HUES48 (cell line): ENCODE measurements at regions not wholly inside any gene's neighbourhood (a gene's known extent, or its start where the extent isn't known, plus 50 kb on each side); places are given as distances from the start of the nearest gene placed in this dataset.

Source experiments
- H3K27ac ChIP-seq: one replicate; pipeline ENCODE4 v1.7.0; 2013; ENCODE audit warnings: low read depth, low read length, inconsistent platforms
- H3K27me3 ChIP-seq: 2 replicates; pipeline ENCODE4 v1.6.1; 2013; ENCODE audit warnings: mild to moderate bottlenecking, low read length; ENCODE audit not compliant: control insufficient read depth, insufficient read depth
- H3K36me3 ChIP-seq: 2 replicates; pipeline ENCODE4 v1.6.1; 2013; ENCODE audit warnings: low read length; ENCODE audit not compliant: control insufficient read depth, insufficient read depth
- H3K4me1 ChIP-seq: 2 replicates; pipeline ENCODE4 v1.6.1; 2013; ENCODE audit warnings: mild to moderate bottlenecking, low read length; ENCODE audit not compliant: control insufficient read depth, insufficient read depth
- H3K4me3 ChIP-seq: 2 replicates; pipeline ENCODE4 v1.5.1; 2013; ENCODE audit warnings: mild to moderate bottlenecking, low read depth, low read length
- H3K9ac ChIP-seq: 2 replicates; pipeline ENCODE4 v1.6.1; 2013; ENCODE audit warnings: mild to moderate bottlenecking, low read depth, low read length, moderate library complexity
- H3K9me3 ChIP-seq: 2 replicates; pipeline ENCODE4 v1.6.1; 2013; ENCODE audit warnings: low read length; ENCODE audit not compliant: control insufficient read depth, insufficient read depth

GRCh38 chr18:73666772-73667171, 480.9 kb downstream of the FBXO15 start:
- no peaks in the 10 kb centered on the region for H3K27me3 ChIP-seq
- no peak overlapping the region for H3K9ac ChIP-seq
- no peaks in the 10 kb centered on the region for H3K9me3 ChIP-seq
- H3K4me3 ChIP-seq, result no peak overlapping the region
- no peaks in the 10 kb centered on the region for H3K4me1 ChIP-seq
- H3K36me3 ChIP-seq, result no peaks in the 10 kb centered on the region
- H3K27ac ChIP-seq, result no peak overlapping the region

- Histone ChIP-seq H3K4me1 (no peaks in the 10 kb centered on the region), H3K4me3 (no peak overlapping the region), H3K9me3 (no peaks in the 10 kb centered on the region), H3K27ac (no peak overlapping the region), H3K36me3 (no peaks in the 10 kb centered on the region), H3K9ac (no peak overlapping the region), H3K27me3 (no peaks in the 10 kb centered on the region)
Observed at GRCh38 chr18:73664896-73665295, 482.7 kb downstream of the FBXO15 start.

GRCh38 chr18:73663581-73663980, 484.1 kb downstream of the FBXO15 start:
- no peak overlapping the region for H3K9ac ChIP-seq
- H3K9me3 ChIP-seq, result no peaks in the 10 kb centered on the region
- H3K4me3 ChIP-seq, result no peak overlapping the region
- no peaks in the 10 kb centered on the region for H3K27me3 ChIP-seq
- H3K4me1 ChIP-seq, result no peaks in the 10 kb centered on the region
- no peaks in the 10 kb centered on the region for H3K36me3 ChIP-seq
- no peak overlapping the region for H3K27ac ChIP-seq

- H3K27me3 ChIP-seq, result no peaks in the 10 kb centered on the region
- no peak overlapping the region for H3K27ac ChIP-seq
- no peak overlapping the region for H3K9ac ChIP-seq
- no peaks in the 10 kb centered on the region for H3K36me3 ChIP-seq
- H3K4me1 ChIP-seq, result no peaks in the 10 kb centered on the region
- H3K9me3 ChIP-seq, result no peaks in the 10 kb centered on the region
- no peak overlapping the region for H3K4me3 ChIP-seq
Observed at GRCh38 chr18:73662421-73662820, 485.2 kb downstream of the FBXO15 start.

GRCh38 chr18:73660931-73661856, 486.4 kb downstream of the FBXO15 start:
- H3K36me3 ChIP-seq, result no peaks in the 10 kb centered on the region
- no peaks in the 10 kb centered on the region for H3K9me3 ChIP-seq
- H3K4me1 ChIP-seq, result no peaks in the 10 kb centered on the region
- no peak overlapping the region for H3K27ac ChIP-seq
- H3K4me3 ChIP-seq, result no peak overlapping the region
- H3K9ac ChIP-seq, result no peak overlapping the region
- no peaks in the 10 kb centered on the region for H3K27me3 ChIP-seq

GRCh38 chr18:73656691-73657090, 490.9 kb downstream of the FBXO15 start:
- Histone ChIP-seq H3K4me1 (no peaks in the 10 kb centered on the region), H3K9me3 (no peaks in the 10 kb centered on the region), H3K9ac (no peak overlapping the region), H3K36me3 (no peaks in the 10 kb centered on the region), H3K4me3 (no peak overlapping the region), H3K27me3 (no peaks in the 10 kb centered on the region), H3K27ac (no peak overlapping the region)

- Histone ChIP-seq H3K27ac (no peak overlapping the region), H3K9ac (no peak overlapping the region), H3K4me3 (no peak overlapping the region), H3K27me3 (no peaks in the 10 kb centered on the region), H3K4me1 (no peaks in the 10 kb centered on the region), H3K36me3 (no peaks in the 10 kb centered on the region), H3K9me3 (no peaks in the 10 kb centered on the region)
Observed at GRCh38 chr18:73653827-73654226, 493.8 kb downstream of the FBXO15 start.

- H3K27me3 ChIP-seq, result no peaks in the 10 kb centered on the region
- H3K36me3 ChIP-seq, result no peaks in the 10 kb centered on the region
- H3K4me3 ChIP-seq, result no peak overlapping the region
- no peaks in the 10 kb centered on the region for H3K4me1 ChIP-seq
- no peaks in the 10 kb centered on the region for H3K9me3 ChIP-seq
- H3K27ac ChIP-seq, result no peak overlapping the region
- H3K9ac ChIP-seq, result no peak overlapping the region
Observed at GRCh38 chr18:73653251-73653650, 494.4 kb downstream of the FBXO15 start.

- Histone ChIP-seq H3K4me3 (no peak overlapping the region), H3K36me3 (no peaks in the 10 kb centered on the region), H3K9me3 (no peaks in the 10 kb centered on the region), H3K27me3 (no peaks in the 10 kb centered on the region), H3K27ac (no peak overlapping the region), H3K9ac (no peak overlapping the region), H3K4me1 (no peaks in the 10 kb centered on the region)
Observed at GRCh38 chr18:73647391-73647790, 500.2 kb downstream of the FBXO15 start.

GRCh38 chr18:73646772-73647171, 500.9 kb downstream of the FBXO15 start:
- no peaks in the 10 kb centered on the region for H3K27me3 ChIP-seq
- H3K36me3 ChIP-seq, result no peaks in the 10 kb centered on the region
- no peak overlapping the region for H3K27ac ChIP-seq
- no peak overlapping the region for H3K4me3 ChIP-seq
- H3K9ac ChIP-seq, result no peak overlapping the region
- H3K4me1 ChIP-seq, result no peaks in the 10 kb centered on the region
- H3K9me3 ChIP-seq, result no peaks in the 10 kb centered on the region

- no peaks in the 10 kb centered on the region for H3K36me3 ChIP-seq
- H3K4me3 ChIP-seq, result no peak overlapping the region
- no peaks in the 10 kb centered on the region for H3K4me1 ChIP-seq
- H3K9me3 ChIP-seq, result no peaks in the 10 kb centered on the region
- no peaks in the 10 kb centered on the region for H3K27me3 ChIP-seq
- H3K9ac ChIP-seq, result no peak overlapping the region
- H3K27ac ChIP-seq, result no peak overlapping the region
Observed at GRCh38 chr18:73646196-73646595, 501.4 kb downstream of the FBXO15 start.
